Prostate gland (tissue), 2 donors: ENCODE measurements at regions not wholly inside any gene's neighbourhood (a gene's known extent, or its start where the extent isn't known, plus 50 kb on each side); places are given as distances from the start of the nearest gene placed in this dataset.
"Not testable (repeated sequence)": the region's sequence is repeated elsewhere in the genome, so short reads cannot be mapped to it uniquely, and the experiment has no call there.

Source experiments
- POLR2A ChIP-seq: fragments of 450-650 bp; IDR thresholded peaks from one replicate; pipeline ENCODE4 v1.6.1; 2016; ENCODE audit warnings: antibody characterized with exemption, mild to moderate bottlenecking
- TF ChIP-seq, protein P1 (sequence below), 4 experiments: fragments of 200-600 bp in 2 of 4; fragments of 450-650 bp in 2 of 4; sonication (generic) in 2 of 4; IDR thresholded peaks; 1 replicate in 3 of 4; 2 replicates in 1 of 4; pipeline ENCODE4 v1.5.1; 2016 to 2019; ENCODE audit warnings: antibody characterized with exemption in 4 of 4, mild to moderate bottlenecking in 2 of 4, moderate library complexity in 2 of 4

DNA sequence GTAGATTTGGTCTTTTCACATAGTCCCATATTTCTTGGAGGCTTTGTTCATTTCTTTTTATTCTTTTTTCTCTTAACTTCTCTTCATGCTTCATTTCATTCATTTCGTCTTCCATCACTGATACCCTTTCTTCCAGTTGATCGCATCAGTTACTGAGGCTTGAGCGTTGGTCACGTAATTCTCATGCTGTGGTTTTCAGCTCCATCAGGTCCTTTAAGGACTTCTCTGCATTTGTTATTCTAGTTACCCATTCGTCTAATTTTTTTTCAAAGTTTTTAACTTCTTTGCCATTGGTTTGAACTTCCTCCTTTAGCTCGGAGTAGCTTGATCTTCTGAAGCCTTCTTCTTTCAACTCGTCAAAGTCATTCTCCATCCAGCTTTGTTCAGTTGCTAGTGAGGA lies 387.6 kb upstream of the ZMIZ1 start:
- TF ChIP-seq, protein P1, sequence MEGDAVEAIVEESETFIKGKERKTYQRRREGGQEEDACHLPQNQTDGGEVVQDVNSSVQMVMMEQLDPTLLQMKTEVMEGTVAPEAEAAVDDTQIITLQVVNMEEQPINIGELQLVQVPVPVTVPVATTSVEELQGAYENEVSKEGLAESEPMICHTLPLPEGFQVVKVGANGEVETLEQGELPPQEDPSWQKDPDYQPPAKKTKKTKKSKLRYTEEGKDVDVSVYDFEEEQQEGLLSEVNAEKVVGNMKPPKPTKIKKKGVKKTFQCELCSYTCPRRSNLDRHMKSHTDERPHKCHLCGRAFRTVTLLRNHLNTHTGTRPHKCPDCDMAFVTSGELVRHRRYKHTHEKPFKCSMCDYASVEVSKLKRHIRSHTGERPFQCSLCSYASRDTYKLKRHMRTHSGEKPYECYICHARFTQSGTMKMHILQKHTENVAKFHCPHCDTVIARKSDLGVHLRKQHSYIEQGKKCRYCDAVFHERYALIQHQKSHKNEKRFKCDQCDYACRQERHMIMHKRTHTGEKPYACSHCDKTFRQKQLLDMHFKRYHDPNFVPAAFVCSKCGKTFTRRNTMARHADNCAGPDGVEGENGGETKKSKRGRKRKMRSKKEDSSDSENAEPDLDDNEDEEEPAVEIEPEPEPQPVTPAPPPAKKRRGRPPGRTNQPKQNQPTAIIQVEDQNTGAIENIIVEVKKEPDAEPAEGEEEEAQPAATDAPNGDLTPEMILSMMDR (IDR thresholded peaks at IDR 0.05) = not testable (repeated sequence)
- TF ChIP-seq POLR2A = not testable (repeated sequence)
